Gastrocnemius medialis (tissue), 4 donors: ENCODE measurements at regions not wholly inside any gene's neighbourhood (a gene's known extent, or its start where the extent isn't known, plus 50 kb on each side); places are given as distances from the start of the nearest gene placed in this dataset.

Experiments used
- POLR2A ChIP-seq, 2 donors: fragments of 450-650 bp; IDR thresholded peaks; one replicate each; pipeline ENCODE4 v1.6.1; 2017; ENCODE audit warnings: antibody characterized with exemption in 2 of 2, mild to moderate bottlenecking in 2 of 2, moderate library complexity in 2 of 2
- TF ChIP-seq, protein P1 (sequence below), 5 experiments: fragments of 450-650 bp in 3 of 5; fragments of 200-600 bp in 2 of 5; sonication (generic) in 2 of 5; IDR thresholded peaks in 4 of 5; conservative IDR thresholded peaks in 1 of 5; 1 replicate in 4 of 5; 2 replicates in 1 of 5; pipeline ENCODE4 v1.5.1; 2016 to 2019; ENCODE audit warnings: antibody characterized with exemption in 5 of 5, mild to moderate bottlenecking in 3 of 5, moderate library complexity in 3 of 5

DNA sequence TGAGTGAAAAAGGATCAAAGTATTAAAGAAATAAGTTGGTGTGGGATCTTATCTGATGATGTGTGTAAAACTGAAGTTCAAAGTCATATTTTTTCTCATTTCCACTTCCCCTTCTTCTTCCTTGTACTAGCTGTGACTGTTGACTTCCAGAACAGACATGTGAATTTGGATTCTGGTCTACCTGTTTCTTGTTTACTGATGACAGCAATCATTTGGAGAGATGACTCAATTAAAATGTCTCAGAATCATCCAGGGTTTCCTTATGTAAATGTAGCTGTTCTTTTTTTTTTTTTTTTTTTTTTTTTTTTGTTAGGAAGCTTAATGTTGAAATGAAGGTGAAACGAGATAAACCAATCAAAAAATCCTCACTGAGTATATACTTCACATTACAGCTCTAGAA, 819.9 kb upstream of the PIK3C3 start:
- TF ChIP-seq, protein P1, sequence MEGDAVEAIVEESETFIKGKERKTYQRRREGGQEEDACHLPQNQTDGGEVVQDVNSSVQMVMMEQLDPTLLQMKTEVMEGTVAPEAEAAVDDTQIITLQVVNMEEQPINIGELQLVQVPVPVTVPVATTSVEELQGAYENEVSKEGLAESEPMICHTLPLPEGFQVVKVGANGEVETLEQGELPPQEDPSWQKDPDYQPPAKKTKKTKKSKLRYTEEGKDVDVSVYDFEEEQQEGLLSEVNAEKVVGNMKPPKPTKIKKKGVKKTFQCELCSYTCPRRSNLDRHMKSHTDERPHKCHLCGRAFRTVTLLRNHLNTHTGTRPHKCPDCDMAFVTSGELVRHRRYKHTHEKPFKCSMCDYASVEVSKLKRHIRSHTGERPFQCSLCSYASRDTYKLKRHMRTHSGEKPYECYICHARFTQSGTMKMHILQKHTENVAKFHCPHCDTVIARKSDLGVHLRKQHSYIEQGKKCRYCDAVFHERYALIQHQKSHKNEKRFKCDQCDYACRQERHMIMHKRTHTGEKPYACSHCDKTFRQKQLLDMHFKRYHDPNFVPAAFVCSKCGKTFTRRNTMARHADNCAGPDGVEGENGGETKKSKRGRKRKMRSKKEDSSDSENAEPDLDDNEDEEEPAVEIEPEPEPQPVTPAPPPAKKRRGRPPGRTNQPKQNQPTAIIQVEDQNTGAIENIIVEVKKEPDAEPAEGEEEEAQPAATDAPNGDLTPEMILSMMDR (IDR thresholded peaks at IDR 0.05 in 4 of 5, conservative IDR thresholded peaks at IDR 0.05 in 1 of 5), result no peak
- no peak for TF ChIP-seq POLR2A (IDR thresholded peaks at IDR 0.05)
